ENCODE measurements at regions not wholly inside any gene's neighbourhood (a gene's known extent, or its start where the extent isn't known, plus 50 kb on each side); places are given as distances from the start of the nearest gene placed in this dataset.
"Not testable (repeated sequence)": the region's sequence is repeated elsewhere in the genome, so short reads cannot be mapped to it uniquely, and the experiment has no call there.

GRCh38 chr2:8225798-8226197 lies 456.1 kb upstream of the ID2 start:
- DNase-seq (ENCODE audit: low read depth in 2 of 2), result no peak

DNA sequence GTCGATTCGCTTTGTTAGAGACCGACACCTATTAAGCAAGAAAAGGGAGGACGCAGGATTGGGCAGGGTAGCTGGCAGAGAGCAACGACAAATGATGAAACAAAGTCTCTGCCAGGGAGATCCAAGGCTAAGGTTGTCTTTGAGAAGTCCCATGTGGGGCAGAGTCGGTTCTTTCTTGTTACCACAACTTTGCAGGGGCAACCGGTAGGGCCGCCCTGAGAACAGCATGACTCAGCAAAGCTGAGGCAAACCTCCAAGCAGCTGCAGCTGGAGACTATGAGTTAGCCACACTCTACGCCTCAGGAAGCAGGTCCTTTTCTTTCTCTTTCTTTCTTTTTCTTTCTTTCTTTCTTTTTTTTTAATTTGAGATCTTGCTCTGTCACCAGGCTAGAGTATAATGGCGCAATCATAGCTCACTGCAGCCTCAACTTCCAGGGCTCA lies 452.3 kb upstream of the ID2 start:
- peak; percentile 4 to 30 for DNase-seq (ENCODE audit: low read depth in 2 of 2)

DNA sequence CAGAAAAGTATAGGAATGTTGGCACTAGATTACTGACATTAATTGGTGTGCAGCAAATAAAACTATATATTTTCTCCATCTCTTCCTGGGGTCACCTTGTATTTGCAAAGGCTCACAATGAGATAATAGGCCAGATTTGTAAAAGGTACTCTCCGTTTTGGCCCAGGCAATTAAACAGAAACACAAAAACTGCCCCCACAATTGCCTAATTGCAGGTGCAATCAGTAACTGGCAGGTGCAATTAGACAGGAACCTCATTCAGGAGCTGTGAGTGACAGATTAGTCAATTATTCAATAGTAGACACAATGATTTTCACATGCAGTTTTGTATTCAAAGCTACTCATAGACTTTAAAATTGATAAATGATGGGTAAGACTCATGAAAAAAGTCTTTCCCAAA lies 451.4 kb upstream of the ID2 start:
- no peak for DNase-seq (ENCODE audit: low read depth in 2 of 2)

GRCh38 chr2:8231902-8232301 lies 450.0 kb upstream of the ID2 start:
- DNase-seq (ENCODE audit: low read depth in 2 of 2), result no peak

- DNase-seq (ENCODE audit: low read depth in 2 of 2), result no peak
Observed at GRCh38 chr2:8232871-8233270, 449.0 kb upstream of the ID2 start.

GRCh38 chr2:8234253-8234652 lies 447.6 kb upstream of the ID2 start:
- DNase-seq (ENCODE audit: low read depth in 2 of 2), result no peak

- no peak for DNase-seq (ENCODE audit: low read depth in 2 of 2)
Observed at GRCh38 chr2:8234757-8235374, 447.0 kb upstream of the ID2 start.

GRCh38 chr2:8235419-8235818 lies 446.4 kb upstream of the ID2 start:
- DNase-seq (ENCODE audit: low read depth in 2 of 2), result no peak

- DNase-seq (ENCODE audit: low read depth in 2 of 2), result no peak
Observed at GRCh38 chr2:8236391-8236790, 445.5 kb upstream of the ID2 start.

DNA sequence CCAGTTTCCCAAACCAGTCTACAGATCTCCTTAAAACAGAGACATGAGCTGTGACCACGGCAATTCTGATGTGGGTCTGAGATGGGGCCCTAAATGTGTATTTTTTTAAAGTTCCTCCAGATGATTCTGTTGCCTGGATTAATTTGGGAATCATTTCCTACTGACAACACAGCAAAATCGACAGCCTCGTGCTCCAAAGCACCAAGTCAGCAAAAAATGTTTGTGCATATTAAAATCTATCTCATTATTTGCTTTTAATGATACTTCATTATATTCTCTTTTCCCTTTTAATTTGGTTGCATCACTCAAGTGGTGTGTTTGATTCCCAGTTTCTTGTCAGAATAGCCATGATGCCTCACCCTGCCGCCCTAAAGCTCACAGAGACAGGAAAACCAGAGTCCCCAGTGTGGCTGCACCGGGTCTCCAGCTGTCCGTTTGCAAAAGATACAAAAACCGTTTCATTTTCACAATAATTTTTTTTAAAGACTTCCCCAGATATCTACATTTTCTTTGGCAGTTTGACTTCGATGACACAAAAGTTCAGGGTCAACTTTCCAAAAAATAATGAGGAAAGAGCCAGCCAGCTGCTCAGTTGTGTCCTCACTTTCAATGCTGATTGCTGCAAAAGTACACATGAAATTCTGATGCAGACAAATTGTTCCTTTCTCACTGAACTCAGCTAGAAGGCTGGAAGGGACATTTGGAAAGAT lies 443.2 kb upstream of the ID2 start:
- no peak for DNase-seq (ENCODE audit: low read depth in 2 of 2)

GRCh38 chr2:8239531-8240088 lies 442.2 kb upstream of the ID2 start:
- DNase-seq (ENCODE audit: low read depth in 2 of 2), result peak; percentile 3 to 8

DNA sequence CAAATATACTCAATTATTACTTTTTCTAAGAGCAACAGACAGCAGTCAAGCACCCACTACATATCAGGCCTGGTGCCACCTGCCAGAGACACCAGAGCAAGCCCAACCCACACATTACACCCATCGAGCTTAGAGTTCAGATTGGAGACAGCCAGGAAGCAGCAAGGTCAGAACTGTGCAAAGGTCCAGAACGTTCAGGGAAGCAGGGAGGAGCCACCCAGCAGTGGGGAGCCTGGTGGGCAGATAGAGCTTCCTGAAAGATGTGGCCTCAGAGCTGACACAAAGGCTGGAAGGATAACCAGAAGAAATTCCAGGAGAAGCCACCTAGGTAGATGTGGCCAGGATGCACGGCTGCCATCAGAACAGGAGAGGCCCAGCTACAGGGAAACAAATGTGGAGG lies 440.5 kb upstream of the ID2 start:
- no peak for DNase-seq (ENCODE audit: low read depth in 2 of 2)

- DNase-seq (ENCODE audit: low read depth in 2 of 2), result no peak
Observed at GRCh38 chr2:8242739-8243138, 439.1 kb upstream of the ID2 start.

GRCh38 chr2:8243748-8244400 lies 438.0 kb upstream of the ID2 start:
- no peak for DNase-seq (ENCODE audit: low read depth in 2 of 2)

GRCh38 chr2:8244639-8245038 lies 437.2 kb upstream of the ID2 start:
- no peak for DNase-seq (ENCODE audit: low read depth in 2 of 2)

DNA sequence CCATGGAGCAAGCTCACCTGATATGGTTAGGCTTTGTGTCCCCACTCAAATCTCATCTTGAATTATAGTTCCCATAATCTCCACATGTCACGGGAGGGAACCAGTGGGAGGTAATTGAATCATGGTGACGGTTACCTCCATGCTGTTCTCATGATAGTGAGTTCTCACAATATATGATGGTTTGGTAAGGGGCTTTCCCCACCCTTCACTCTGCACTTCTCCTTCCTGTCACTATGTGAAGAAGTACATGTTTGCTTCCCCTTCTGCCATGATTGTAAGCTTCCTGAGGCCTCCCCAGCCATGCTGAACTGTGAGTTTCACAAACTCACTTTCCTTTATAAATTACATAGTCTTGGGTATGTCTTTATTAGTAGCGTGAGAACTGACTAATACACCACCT lies 435.7 kb upstream of the ID2 start:
- no peak for DNase-seq (ENCODE audit: low read depth in 2 of 2)

DNA sequence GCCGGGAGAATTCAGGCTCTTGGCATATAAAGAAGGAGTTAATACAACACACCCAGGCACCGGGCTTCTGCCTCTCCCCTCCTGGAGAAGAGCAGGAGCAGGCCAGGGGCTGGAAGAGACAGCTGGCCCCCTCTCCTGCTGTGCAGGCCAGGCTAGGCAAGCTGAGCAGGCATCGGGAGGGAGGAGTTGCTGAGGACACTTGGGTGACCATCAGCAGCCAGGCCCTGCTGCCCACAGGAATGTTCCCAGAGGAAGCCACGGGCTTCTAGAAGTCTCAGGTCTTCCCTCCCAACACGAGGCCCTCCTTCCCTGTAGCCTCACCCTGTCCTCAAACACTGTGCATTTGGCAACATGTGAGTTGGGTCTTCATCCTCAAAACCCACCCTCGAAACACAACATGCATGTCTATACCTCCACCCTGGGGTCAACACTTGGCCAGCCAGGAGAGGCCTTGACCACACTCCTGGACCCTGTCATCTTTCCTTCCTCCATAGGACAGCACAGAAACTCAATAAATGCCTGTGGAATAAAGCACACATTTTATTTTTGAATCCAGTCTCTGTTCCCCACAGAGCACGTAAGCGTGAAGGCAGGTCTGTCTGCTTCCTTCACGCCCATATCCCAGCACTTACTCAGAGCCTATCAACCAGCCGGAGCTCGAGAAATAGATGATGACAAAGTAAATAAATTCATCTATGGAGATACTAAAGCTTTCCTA lies 433.8 kb upstream of the ID2 start:
- no peak for DNase-seq (ENCODE audit: low read depth in 2 of 2)

DNA sequence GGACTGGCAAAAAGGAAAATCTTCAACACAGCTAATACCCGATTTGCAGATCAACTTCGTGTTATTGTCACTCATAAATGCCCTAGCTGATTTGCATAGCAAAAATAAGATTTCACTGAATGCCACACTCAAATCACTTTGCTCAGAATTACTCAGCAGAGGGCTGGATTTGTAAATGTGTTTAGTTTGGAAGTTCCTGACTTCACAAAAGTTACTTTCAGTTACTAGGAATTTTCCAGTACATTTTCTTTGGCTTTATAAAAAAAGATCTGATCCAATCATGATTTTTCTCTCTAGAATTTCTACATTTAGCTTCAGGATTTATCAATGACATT lies 433.3 kb upstream of the ID2 start:
- no peak for DNase-seq (ENCODE audit: low read depth in 2 of 2)

GRCh38 chr2:8249141-8249540 lies 432.7 kb upstream of the ID2 start:
- no peak for DNase-seq (ENCODE audit: low read depth in 2 of 2)

DNA sequence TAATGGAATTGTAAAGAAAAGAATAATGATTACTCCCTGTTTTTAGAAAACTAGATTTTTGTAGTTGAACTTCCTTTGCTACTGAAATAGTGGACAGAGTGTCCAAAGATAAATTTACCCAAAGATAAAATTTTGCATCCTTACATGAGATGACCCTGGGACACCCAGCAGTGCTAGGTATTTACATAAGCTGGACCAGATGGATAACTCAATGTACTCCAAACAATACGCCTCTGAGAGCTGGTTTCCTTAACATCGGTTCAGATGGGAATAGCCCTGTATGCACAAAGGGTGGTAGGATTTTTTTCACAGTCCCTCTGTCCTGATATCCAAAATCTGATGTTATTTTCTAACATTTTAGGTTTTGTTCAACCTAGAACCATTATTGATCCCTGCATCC lies 432.1 kb upstream of the ID2 start:
- DNase-seq (ENCODE audit: low read depth in 2 of 2), result no peak

- not testable (repeated sequence) for DNase-seq (ENCODE audit: low read depth in 2 of 2)
Observed at GRCh38 chr2:8250290-8250689, 431.6 kb upstream of the ID2 start.

DNA sequence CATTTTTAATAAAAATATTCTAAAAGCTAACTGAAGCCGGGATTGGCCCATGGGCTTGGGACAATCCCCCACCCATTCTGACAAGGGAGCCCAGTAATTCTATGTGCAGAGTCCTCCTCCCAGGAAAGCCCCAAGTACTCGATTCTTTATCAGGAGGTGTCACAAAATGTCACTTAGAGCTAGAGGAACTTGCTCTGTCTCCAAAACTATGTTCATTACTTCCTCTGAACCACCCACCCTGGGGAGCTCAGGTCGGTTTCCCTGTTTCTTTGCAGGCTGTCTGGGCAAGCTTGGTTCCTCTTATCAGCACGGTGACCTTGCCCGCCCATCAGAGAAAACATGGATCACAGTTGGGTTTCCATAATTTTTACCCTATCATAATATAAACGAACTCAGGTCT lies 430.6 kb upstream of the ID2 start:
- no peak for DNase-seq (ENCODE audit: low read depth in 2 of 2)
